T-helper 1 cell treated with Interleukin-12 subunit alpha and Interleukin-12 subunit beta and Interleukin-4 antibody, amounts not matched to agents 30 ng/mL and 1 ng/mL, for 36 hours (primary cell): ENCODE measurements at regions not wholly inside any gene's neighbourhood (a gene's known extent, or its start where the extent isn't known, plus 50 kb on each side); places are given as distances from the start of the nearest gene placed in this dataset.
"Not testable (repeated sequence)": the region's sequence is repeated elsewhere in the genome, so short reads cannot be mapped to it uniquely, and the experiment has no call there.

Experiments used
- intact Hi-C: fragments of 100-400 bp; cut with micrococcal nuclease; formaldehyde crosslinking; loops from one replicate; pipeline ENCODE4 v1.15.1; 2024

- intact Hi-C loops, result no loop called here
Measured at GRCh38 chr22:49677495-49677889, 150.2 kb downstream of the BRD1 start.

- intact Hi-C loops, result no loop called here
Measured at GRCh38 chr22:49676783-49677494, 150.7 kb downstream of the BRD1 start.

- intact Hi-C loops, result no loop called here
Measured at GRCh38 chr22:49676230-49676629, 151.4 kb downstream of the BRD1 start.

GRCh38 chr22:49674479-49675050 lies 153.1 kb downstream of the BRD1 start:
- intact Hi-C loops, result no loop called here

- intact Hi-C loops, result no loop called here
Measured at GRCh38 chr22:49673048-49673447, 154.6 kb downstream of the BRD1 start.

- intact Hi-C loops, result no loop called here
Measured at GRCh38 chr22:49672014-49672516, 155.6 kb downstream of the BRD1 start.

- intact Hi-C loops, result no loop called here
Measured at GRCh38 chr22:49671331-49672013, 156.2 kb downstream of the BRD1 start.

- intact Hi-C loops, result no loop called here
Measured at GRCh38 chr22:49670456-49671330, 157.0 kb downstream of the BRD1 start.

- intact Hi-C loops, result not testable (repeated sequence)
Measured at GRCh38 chr22:49669969-49670455, 157.7 kb downstream of the BRD1 start.

GRCh38 chr22:49669427-49669968 lies 158.2 kb downstream of the BRD1 start:
- intact Hi-C loops, result not testable (repeated sequence)

GRCh38 chr22:49668402-49668801 lies 159.3 kb downstream of the BRD1 start:
- intact Hi-C loops, result no loop called here

- intact Hi-C loops, result no loop called here
Measured at GRCh38 chr22:49667236-49667635, 160.4 kb downstream of the BRD1 start.

GRCh38 chr22:49666146-49666809 lies 161.4 kb downstream of the BRD1 start:
- intact Hi-C loops, result no loop called here

GRCh38 chr22:49664891-49665290 lies 162.8 kb downstream of the BRD1 start:
- intact Hi-C loops, result no loop called here

- intact Hi-C loops, result no loop called here
Measured at GRCh38 chr22:49664371-49664881, 163.2 kb downstream of the BRD1 start.

GRCh38 chr22:49663823-49664222 lies 163.8 kb downstream of the BRD1 start:
- intact Hi-C loops, result no loop called here

- intact Hi-C loops, result no loop called here
Measured at GRCh38 chr22:49663311-49663711, 164.4 kb downstream of the BRD1 start.

GRCh38 chr22:49662681-49663080 lies 165.0 kb downstream of the BRD1 start:
- intact Hi-C loops, result loop anchor here (1.0 kb wide), 1 partner anchor 19 kb away; no protein-coding TSS in a partner anchor

GRCh38 chr22:49660794-49661781 lies 166.6 kb downstream of the BRD1 start:
- intact Hi-C loops, result no loop called here
